CD4-positive, alpha-beta T cell (primary cell): ENCODE measurements at regions not wholly inside any gene's neighbourhood (a gene's known extent, or its start where the extent isn't known, plus 50 kb on each side); places are given as distances from the start of the nearest gene placed in this dataset.

ENCODE experiments used
- ATAC-seq: fragments of 200-7000 bp; cut with Tn5 transposase; one replicate; pipeline ENCODE4 v1.10.0; 2022; ENCODE audit warnings: mild to moderate bottlenecking; ENCODE audit not compliant: poor library complexity
- CTCF ChIA-PET: fragments of 350-600 bp; sonication (Branson Sonifier 250); formaldehyde crosslinking; loops from one replicate; lab custom pipeline; 2021; ENCODE audit warnings: antibody characterized with exemption, inconsistent platforms; lab: Charles Lee
- POLR2A ChIA-PET: fragments of 350-600 bp; sonication (Branson Sonifier 250); formaldehyde crosslinking; loops from one replicate; lab custom pipeline; 2021; ENCODE audit warnings: antibody characterized with exemption, inconsistent platforms; lab: Charles Lee
- DNase-seq, 14 experiments: peaks; one replicate each; pipeline ENCODE4 v3.0.0-alpha.2; 2013 to 2020; ENCODE audit warnings: mixed read lengths in 2 of 14
- H3K27ac ChIP-seq, 2 donors: one replicate each; pipeline versions ENCODE4 v1.5.1 to v1.7.0; 2013; ENCODE audit warnings: low read length in 2 of 2, low read depth in 1 of 2, mild to moderate bottlenecking in 1 of 2
- H3K27me3 ChIP-seq, 2 experiments: 1 replicate in 1 of 2; 2 replicates in 1 of 2; pipeline versions ENCODE4 v1.6.1 to v1.7.0; 2013; ENCODE audit warnings: low read length in 2 of 2, control low read depth in 1 of 2, mild to moderate bottlenecking in 1 of 2, moderate library complexity in 1 of 2; ENCODE audit not compliant: insufficient read depth in 2 of 2, control insufficient read depth in 1 of 2
- H3K36me3 ChIP-seq: one replicate; pipeline ENCODE4 v1.6.1; 2013; ENCODE audit warnings: low read length, control low read depth; ENCODE audit not compliant: insufficient read depth
- H3K4me1 ChIP-seq: one replicate; pipeline ENCODE4 v1.6.1; 2013; ENCODE audit warnings: low read length, control low read depth; ENCODE audit not compliant: insufficient read depth
- H3K4me3 ChIP-seq: one replicate; pipeline ENCODE4 v1.5.1; 2013; ENCODE audit warnings: mild to moderate bottlenecking, low read length, moderate library complexity
- H3K9me3 ChIP-seq, 2 experiments: 1 replicate in 1 of 2; 2 replicates in 1 of 2; pipeline versions ENCODE4 v1.6.1 to v1.7.0; 2013; ENCODE audit warnings: low read length in 2 of 2, mild to moderate bottlenecking in 2 of 2, control low read depth in 1 of 2, moderate library complexity in 1 of 2; ENCODE audit not compliant: control insufficient read depth in 1 of 2, insufficient read depth in 1 of 2
- H3K27ac Mint-ChIP-seq: one replicate; pipeline ENCODE4 v1.8.0; 2020; ENCODE audit warnings: mixed read lengths
- H3K27me3 Mint-ChIP-seq: one replicate; pipeline ENCODE4 v1.8.0; 2021; ENCODE audit warnings: mixed read lengths
- H3K36me3 Mint-ChIP-seq: one replicate; pipeline ENCODE4 v1.8.0; 2021; ENCODE audit warnings: low read depth, mixed read lengths
- H3K4me1 Mint-ChIP-seq: one replicate; pipeline ENCODE4 v1.8.0; 2021; ENCODE audit warnings: low read depth, mixed read lengths
- H3K4me3 Mint-ChIP-seq: one replicate; pipeline ENCODE4 v1.8.0; 2020; ENCODE audit warnings: mild to moderate bottlenecking, mixed read lengths
- H3K9me3 Mint-ChIP-seq: one replicate; pipeline ENCODE4 v1.8.0; 2020; ENCODE audit warnings: mixed read lengths
- intact Hi-C, 2 experiments: fragments of 100-400 bp; cut with DNase I in 1 of 2; cut with micrococcal nuclease in 1 of 2; formaldehyde crosslinking; loops; one replicate each; pipeline versions ENCODE4 v1.15.1 to v1.9.0; 2023 to 2025; cut with DNase I, micrococcal nuclease
- TF ChIP-seq, protein P1 (sequence below): fragments of 200-600 bp; IDR thresholded peaks from one replicate; pipeline ENCODE4 v1.8.0; 2022; ENCODE audit warnings: antibody characterized with exemption, mild to moderate bottlenecking

DNA sequence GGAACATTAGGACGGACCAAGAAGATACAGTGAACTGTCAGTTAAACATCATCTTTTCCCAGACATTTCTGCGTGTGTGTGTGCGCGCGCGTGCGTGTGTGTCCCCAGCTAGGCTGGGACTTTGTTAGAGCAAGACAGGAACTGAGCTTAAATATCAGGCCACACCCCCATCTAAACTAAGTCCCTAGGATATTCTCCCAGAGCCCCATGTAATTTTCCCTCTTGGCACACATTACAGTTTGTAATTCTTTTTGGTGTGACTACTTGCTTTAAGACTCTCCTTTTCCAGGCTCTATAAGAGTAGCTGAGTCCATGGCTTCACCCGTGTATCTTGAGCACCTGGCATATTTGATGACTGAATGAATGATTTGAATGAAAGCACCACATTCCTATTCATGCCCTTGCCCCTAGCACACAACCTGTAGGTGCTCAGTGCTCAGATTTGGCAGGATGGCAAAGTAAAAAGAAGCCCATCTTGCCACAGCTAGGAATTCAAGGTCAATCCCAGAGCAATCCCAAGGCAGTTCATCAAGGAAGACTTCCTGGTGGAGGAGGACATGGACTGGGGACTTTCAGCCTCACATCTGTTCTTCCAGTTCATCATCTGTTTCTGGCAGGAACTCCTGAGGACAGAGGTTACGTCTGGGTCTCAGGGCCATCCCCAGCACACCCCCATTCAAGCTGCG lies 69.2 kb downstream of the MRPL14 start:
- no peak for ATAC-seq
- H3K4me3 Mint-ChIP-seq, result no peak overlapping the region
- Histone ChIP-seq H3K4me3 (no peak overlapping the region), H3K27ac (no peak overlapping the region), H3K36me3 (no peaks in the 10 kb centered on the region), H3K9me3 (peaks cover 8 to 15% of the 10 kb centered on the region in 2 experiments), H3K27me3 (peaks cover 0 to 4% of the 10 kb centered on the region in 2 experiments), H3K4me1 (peaks cover 8% of the 10 kb centered on the region)
- peaks cover 2% of the 10 kb centered on the region for H3K9me3 Mint-ChIP-seq
- TF ChIP-seq, protein P1, sequence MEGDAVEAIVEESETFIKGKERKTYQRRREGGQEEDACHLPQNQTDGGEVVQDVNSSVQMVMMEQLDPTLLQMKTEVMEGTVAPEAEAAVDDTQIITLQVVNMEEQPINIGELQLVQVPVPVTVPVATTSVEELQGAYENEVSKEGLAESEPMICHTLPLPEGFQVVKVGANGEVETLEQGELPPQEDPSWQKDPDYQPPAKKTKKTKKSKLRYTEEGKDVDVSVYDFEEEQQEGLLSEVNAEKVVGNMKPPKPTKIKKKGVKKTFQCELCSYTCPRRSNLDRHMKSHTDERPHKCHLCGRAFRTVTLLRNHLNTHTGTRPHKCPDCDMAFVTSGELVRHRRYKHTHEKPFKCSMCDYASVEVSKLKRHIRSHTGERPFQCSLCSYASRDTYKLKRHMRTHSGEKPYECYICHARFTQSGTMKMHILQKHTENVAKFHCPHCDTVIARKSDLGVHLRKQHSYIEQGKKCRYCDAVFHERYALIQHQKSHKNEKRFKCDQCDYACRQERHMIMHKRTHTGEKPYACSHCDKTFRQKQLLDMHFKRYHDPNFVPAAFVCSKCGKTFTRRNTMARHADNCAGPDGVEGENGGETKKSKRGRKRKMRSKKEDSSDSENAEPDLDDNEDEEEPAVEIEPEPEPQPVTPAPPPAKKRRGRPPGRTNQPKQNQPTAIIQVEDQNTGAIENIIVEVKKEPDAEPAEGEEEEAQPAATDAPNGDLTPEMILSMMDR, result no peak
- CTCF ChIA-PET, result no interaction called here
- intact Hi-C loops, result no loop called here
- no peak overlapping the region for H3K27ac Mint-ChIP-seq
- no peaks in the 10 kb centered on the region for H3K36me3 Mint-ChIP-seq
- no peak for DNase-seq
- no peaks in the 10 kb centered on the region for H3K4me1 Mint-ChIP-seq
- H3K27me3 Mint-ChIP-seq, result peaks cover 6% of the 10 kb centered on the region
- POLR2A ChIA-PET, result interaction anchor here (0.5 kb wide), 1 partner anchor 361 kb away, joined by 3 read pairs; no protein-coding TSS in a partner anchor

DNA sequence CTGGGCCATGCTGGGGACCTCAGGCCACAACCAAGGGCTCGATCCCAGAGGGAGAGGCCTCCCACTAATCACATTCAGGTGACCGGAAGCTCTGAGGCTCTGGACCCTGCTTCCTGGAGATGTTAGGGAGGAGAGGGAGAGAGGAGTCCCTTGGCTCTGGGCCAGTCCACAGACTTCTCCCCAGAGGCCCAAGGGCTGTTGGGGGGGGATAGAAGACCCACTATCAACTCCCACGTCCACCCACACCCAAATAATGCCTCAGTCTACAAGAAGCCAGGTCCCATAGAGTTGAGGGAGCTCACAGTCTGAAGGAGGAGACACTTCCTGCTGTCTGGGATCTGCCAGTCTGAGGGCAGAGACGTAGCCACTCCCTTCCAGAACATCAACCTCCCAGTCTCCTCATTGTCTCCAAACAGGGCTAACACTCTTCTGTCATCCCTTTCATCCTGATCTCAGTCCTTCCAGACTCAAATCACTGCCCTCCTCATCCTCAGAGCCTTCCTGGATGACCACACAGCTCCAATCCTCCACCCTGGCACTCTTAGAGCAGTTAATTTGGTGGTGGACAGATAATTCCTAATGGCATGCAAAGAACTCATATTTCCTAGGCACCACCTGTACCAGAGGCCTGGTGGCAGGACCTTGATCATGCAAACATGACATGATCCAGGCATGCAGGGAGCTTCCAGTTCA lies 69.9 kb downstream of the MRPL14 start:
- intact Hi-C loops, result no loop called here
- Histone ChIP-seq H3K36me3 (no peaks in the 10 kb centered on the region), H3K4me3 (no peak overlapping the region), H3K27me3 (peaks cover 0 to 4% of the 10 kb centered on the region in 2 experiments), H3K27ac (no peak overlapping the region), H3K4me1 (peaks cover 8% of the 10 kb centered on the region), H3K9me3 (peaks cover 8 to 15% of the 10 kb centered on the region in 2 experiments)
- peaks cover 2% of the 10 kb centered on the region for H3K9me3 Mint-ChIP-seq
- no peak overlapping the region for H3K4me3 Mint-ChIP-seq
- no peaks in the 10 kb centered on the region for H3K36me3 Mint-ChIP-seq
- DNase-seq, result no peak
- H3K4me1 Mint-ChIP-seq, result no peaks in the 10 kb centered on the region
- peaks cover 6% of the 10 kb centered on the region for H3K27me3 Mint-ChIP-seq
- CTCF ChIA-PET, result no interaction called here
- no peak overlapping the region for H3K27ac Mint-ChIP-seq
- TF ChIP-seq, protein P1, result no peak
- POLR2A ChIA-PET, result interaction anchor here (0.5 kb wide), 1 partner anchor 360 kb away, joined by 3 read pairs; no protein-coding TSS in a partner anchor
- no peak for ATAC-seq

DNA sequence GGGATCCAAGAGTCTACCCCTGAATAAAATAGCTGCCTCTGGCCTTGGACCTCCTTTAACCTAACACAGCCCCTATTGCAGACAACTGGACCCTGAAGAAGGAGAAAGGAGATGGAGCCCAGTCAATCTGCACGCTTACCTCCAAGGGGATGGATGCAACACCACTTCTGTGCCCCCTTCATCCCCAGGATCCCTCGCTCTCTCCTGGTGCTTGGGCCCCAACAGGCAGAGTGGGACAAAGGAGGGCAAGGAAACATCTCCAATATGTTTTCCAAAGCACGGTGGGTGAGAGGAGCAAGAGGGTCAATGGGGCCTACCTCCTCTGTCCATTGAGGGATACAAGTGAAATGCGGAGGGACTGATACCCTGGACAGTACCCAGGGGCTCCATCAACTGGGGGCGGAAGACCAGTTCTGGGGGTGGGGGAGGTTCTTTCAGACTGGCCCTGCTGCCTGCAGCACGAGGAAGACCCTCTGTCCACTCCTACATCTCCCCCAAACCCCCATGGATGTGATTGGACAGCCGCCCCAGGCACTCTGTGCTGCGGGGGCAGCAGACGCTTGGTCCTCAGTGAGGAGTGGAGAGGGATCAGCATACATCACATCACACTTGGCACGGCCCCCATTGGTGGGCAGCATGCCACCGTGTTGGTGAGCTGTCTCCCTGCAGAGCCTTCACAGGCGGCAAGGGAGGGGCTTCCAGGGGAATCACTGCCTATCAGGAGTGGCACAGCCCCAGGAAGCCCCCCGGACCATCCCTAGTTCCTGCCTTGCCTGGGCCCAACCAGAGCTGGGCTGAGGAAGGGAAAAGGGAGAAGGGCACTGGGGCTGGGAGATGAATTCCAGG lies 70.6 kb downstream of the MRPL14 start:
- no peak overlapping the region for H3K4me3 Mint-ChIP-seq
- ChIA-PET POLR2A (no interaction called here), CTCF (no interaction called here)
- H3K9me3 Mint-ChIP-seq, result peaks cover 2% of the 10 kb centered on the region
- intact Hi-C loops, result no loop called here
- peaks cover 6% of the 10 kb centered on the region for H3K27me3 Mint-ChIP-seq
- no peak overlapping the region for H3K27ac Mint-ChIP-seq
- Histone ChIP-seq H3K9me3 (peaks cover 8 to 15% of the 10 kb centered on the region in 2 experiments), H3K27ac (no peak overlapping the region), H3K4me3 (no peak overlapping the region), H3K27me3 (peaks cover 0 to 4% of the 10 kb centered on the region in 2 experiments), H3K4me1 (peaks cover 8% of the 10 kb centered on the region), H3K36me3 (no peaks in the 10 kb centered on the region)
- no peak for DNase-seq
- ATAC-seq, result no peak
- TF ChIP-seq, protein P1, result no peak
- H3K4me1 Mint-ChIP-seq, result no peaks in the 10 kb centered on the region
- no peaks in the 10 kb centered on the region for H3K36me3 Mint-ChIP-seq
